ENCODE measurements at regions not wholly inside any gene's neighbourhood (a gene's known extent, or its start where the extent isn't known, plus 50 kb on each side); places are given as distances from the start of the nearest gene placed in this dataset.

DNA sequence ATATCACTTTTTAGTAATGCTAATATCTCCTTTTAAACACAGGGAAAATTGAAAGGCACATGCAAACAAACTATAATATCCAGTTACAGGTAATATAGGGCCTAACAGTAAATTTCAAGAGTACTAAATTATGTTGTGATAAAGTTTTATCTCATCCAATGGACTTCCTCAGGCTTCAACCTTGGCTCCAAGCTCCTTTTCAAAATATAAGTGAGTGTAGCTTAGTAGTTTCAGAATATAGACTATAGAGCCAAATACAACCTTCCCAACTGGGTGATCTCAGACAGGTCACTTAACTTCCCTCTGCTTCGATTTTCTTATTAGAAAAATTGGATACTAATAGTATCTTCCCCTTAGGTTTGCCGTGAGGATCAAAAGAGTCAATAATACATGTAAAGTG, 93.5 kb upstream of the PARD3B start:
- TF ChIP-seq, protein P1, sequence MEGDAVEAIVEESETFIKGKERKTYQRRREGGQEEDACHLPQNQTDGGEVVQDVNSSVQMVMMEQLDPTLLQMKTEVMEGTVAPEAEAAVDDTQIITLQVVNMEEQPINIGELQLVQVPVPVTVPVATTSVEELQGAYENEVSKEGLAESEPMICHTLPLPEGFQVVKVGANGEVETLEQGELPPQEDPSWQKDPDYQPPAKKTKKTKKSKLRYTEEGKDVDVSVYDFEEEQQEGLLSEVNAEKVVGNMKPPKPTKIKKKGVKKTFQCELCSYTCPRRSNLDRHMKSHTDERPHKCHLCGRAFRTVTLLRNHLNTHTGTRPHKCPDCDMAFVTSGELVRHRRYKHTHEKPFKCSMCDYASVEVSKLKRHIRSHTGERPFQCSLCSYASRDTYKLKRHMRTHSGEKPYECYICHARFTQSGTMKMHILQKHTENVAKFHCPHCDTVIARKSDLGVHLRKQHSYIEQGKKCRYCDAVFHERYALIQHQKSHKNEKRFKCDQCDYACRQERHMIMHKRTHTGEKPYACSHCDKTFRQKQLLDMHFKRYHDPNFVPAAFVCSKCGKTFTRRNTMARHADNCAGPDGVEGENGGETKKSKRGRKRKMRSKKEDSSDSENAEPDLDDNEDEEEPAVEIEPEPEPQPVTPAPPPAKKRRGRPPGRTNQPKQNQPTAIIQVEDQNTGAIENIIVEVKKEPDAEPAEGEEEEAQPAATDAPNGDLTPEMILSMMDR (IDR thresholded peaks at IDR 0.05; ENCODE audit: insufficient read depth, low read length, poor library complexity, severe bottlenecking), result no peak
- no peak for TF ChIP-seq EZH2phosphoT487 (conservative IDR thresholded peaks at IDR 0.05; ENCODE audit: low read length)
